T-helper 17 cell (primary cell): ENCODE measurements at regions not wholly inside any gene's neighbourhood (a gene's known extent, or its start where the extent isn't known, plus 50 kb on each side); places are given as distances from the start of the nearest gene placed in this dataset.
"Not testable (repeated sequence)": the region's sequence is repeated elsewhere in the genome, so short reads cannot be mapped to it uniquely, and the experiment has no call there.

ENCODE experiments used
- ATAC-seq: fragments of 150-1000 bp; cut with Tn5 transposase; 2 replicates; pipeline ENCODE4 v1.10.0; 2021; ENCODE audit warnings: mild to moderate bottlenecking, moderate library complexity
- DNase-seq, 3 donors: peaks; one replicate each; pipeline versions ENCODE4 v3.0.0 to v3.0.0-alpha.2; 2020 to 2021
- H3K9me3 ChIP-seq: one replicate; pipeline ENCODE4 v1.7.0; 2013; ENCODE audit warnings: low read length, mild to moderate bottlenecking; ENCODE audit not compliant: control insufficient read depth, poor library complexity, severe bottlenecking
- H3K27ac Mint-ChIP-seq: one replicate; pipeline ENCODE4 v1.8.0; 2022; ENCODE audit warnings: mild to moderate bottlenecking, moderate library complexity, mixed read lengths
- H3K27me3 Mint-ChIP-seq: one replicate; pipeline ENCODE4 v1.8.0; 2022; ENCODE audit warnings: mixed read lengths
- H3K36me3 Mint-ChIP-seq: one replicate; pipeline ENCODE4 v1.8.0; 2022; ENCODE audit warnings: low read depth, mixed read lengths
- H3K4me1 Mint-ChIP-seq: one replicate; pipeline ENCODE4 v1.8.0; 2022; ENCODE audit warnings: mild to moderate bottlenecking, mixed read lengths
- H3K4me3 Mint-ChIP-seq: one replicate; pipeline ENCODE4 v1.8.0; 2022; ENCODE audit warnings: mild to moderate bottlenecking, moderate library complexity, mixed read lengths

DNA sequence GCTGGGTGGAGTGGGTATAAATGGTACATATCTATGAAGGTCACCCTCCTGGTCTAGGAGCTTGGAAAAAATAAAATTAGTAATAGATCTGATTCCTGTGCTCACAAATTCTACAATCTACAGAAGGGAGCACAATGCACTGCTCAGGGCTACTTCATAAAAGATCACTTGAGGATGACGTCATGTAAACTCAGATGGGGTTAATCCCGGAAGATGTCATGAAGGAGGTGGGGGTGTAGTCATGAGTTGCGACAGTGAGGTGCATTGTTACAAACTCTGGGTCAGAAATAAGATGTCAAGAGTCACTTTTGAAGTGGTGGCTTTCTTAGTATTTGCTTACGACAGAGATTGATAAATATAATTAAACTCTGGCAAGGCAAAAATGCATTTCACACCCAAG, 68.2 kb downstream of the LHX9 start:
- DNase-seq (no peak), ATAC-seq (no peak)
- no peaks in the 10 kb centered on the region for H3K4me1 Mint-ChIP-seq
- H3K27me3 Mint-ChIP-seq, result peaks cover 33% of the 10 kb centered on the region
- H3K9me3 ChIP-seq, result no peaks in the 10 kb centered on the region
- H3K27ac Mint-ChIP-seq, result no peak overlapping the region
- no peak overlapping the region for H3K4me3 Mint-ChIP-seq
- peaks cover 2% of the 10 kb centered on the region for H3K36me3 Mint-ChIP-seq

- ATAC-seq (no peak), DNase-seq (no peak)
- Mint-ChIP-seq H3K27ac (no peak overlapping the region), H3K27me3 (peaks cover 28% of the 10 kb centered on the region), H3K36me3 (peaks cover 2% of the 10 kb centered on the region), H3K4me1 (no peaks in the 10 kb centered on the region), H3K4me3 (no peak overlapping the region)
- H3K9me3 ChIP-seq, result no peaks in the 10 kb centered on the region
Observed at GRCh38 chr1:197986817-197987216, 69.6 kb downstream of the LHX9 start.

DNA sequence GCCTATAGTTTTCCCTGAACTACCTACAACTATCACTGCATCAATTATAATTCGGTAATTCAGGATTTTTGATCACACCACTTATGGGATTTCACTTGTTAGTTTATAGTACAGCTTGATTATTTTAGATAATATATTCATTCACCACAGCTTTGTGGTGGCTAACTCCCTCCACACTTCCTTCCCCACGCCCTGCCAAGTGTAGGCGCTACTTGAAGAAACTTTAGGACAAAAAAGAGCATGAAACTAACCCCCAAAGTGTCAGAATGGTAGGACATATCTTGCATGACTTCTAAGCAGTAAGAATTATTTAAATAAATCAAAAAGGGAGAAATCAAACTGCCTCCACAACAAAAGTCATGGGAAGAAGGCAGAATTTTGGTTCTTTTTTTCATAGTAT, 70.1 kb downstream of the LHX9 start:
- Mint-ChIP-seq H3K27ac (no peak overlapping the region), H3K4me3 (no peak overlapping the region), H3K4me1 (no peaks in the 10 kb centered on the region), H3K36me3 (peaks cover 2% of the 10 kb centered on the region), H3K27me3 (peaks cover 23% of the 10 kb centered on the region)
- DNase-seq (no peak), ATAC-seq (no peak)
- no peaks in the 10 kb centered on the region for H3K9me3 ChIP-seq

- H3K27ac Mint-ChIP-seq, H3K4me3 Mint-ChIP-seq, H3K9me3 ChIP-seq, H3K4me1 Mint-ChIP-seq, DNase-seq, ATAC-seq, H3K36me3 Mint-ChIP-seq: not testable (repeated sequence)
- H3K27me3 Mint-ChIP-seq, result peaks cover 12% of the 10 kb centered on the region
Observed at GRCh38 chr1:197988581-197988980, 71.4 kb downstream of the LHX9 start.

- H3K4me3 Mint-ChIP-seq, result no peak overlapping the region
- DNase-seq, result no peak
- no peaks in the 10 kb centered on the region for H3K9me3 ChIP-seq
- H3K27ac Mint-ChIP-seq, result no peak overlapping the region
- peaks cover 7% of the 10 kb centered on the region for H3K27me3 Mint-ChIP-seq
- no peaks in the 10 kb centered on the region for H3K36me3 Mint-ChIP-seq
- ATAC-seq, result no peak
- H3K4me1 Mint-ChIP-seq, result no peaks in the 10 kb centered on the region
Observed at GRCh38 chr1:197989058-197989457, 71.9 kb downstream of the LHX9 start.

GRCh38 chr1:197991594-197991993, 74.4 kb downstream of the LHX9 start:
- H3K36me3 Mint-ChIP-seq, result peaks cover 2% of the 10 kb centered on the region
- DNase-seq, result no peak
- peaks cover 4% of the 10 kb centered on the region for H3K4me1 Mint-ChIP-seq
- ATAC-seq, result no peak
- H3K27me3 Mint-ChIP-seq, result peaks cover 4% of the 10 kb centered on the region
- no peaks in the 10 kb centered on the region for H3K9me3 ChIP-seq
- H3K4me3 Mint-ChIP-seq, result no peak overlapping the region
- no peak overlapping the region for H3K27ac Mint-ChIP-seq

- Mint-ChIP-seq H3K4me3 (no peak overlapping the region), H3K36me3 (peaks cover 4% of the 10 kb centered on the region), H3K27ac (no peak overlapping the region), H3K4me1 (peaks cover 4% of the 10 kb centered on the region), H3K27me3 (peaks cover 15% of the 10 kb centered on the region)
- DNase-seq, result no peak
- H3K9me3 ChIP-seq, result no peaks in the 10 kb centered on the region
- ATAC-seq, result no peak
Observed at GRCh38 chr1:197994907-197995407, 77.8 kb downstream of the LHX9 start.

GRCh38 chr1:197995408-197996258, 78.5 kb downstream of the LHX9 start:
- Mint-ChIP-seq H3K4me1 (peaks cover 4% of the 10 kb centered on the region), H3K27me3 (peaks cover 15% of the 10 kb centered on the region), H3K27ac (no peak overlapping the region), H3K4me3 (no peak overlapping the region), H3K36me3 (peaks cover 4% of the 10 kb centered on the region)
- ATAC-seq (no peak), DNase-seq (no peak)
- no peaks in the 10 kb centered on the region for H3K9me3 ChIP-seq

DNA sequence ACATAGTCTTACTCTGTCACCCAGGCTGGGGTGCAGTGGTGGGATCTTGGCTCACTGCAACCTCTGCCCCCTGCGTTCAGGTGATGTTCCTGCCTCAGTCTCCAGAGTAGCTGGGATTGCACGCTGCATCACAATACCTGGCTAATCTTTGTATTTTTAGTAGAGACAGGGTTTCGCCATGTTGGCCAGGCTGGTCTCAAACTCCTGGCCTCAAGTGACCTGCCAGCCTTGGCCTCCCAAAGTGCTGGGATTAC, 79.0 kb downstream of the LHX9 start:
- not testable (repeated sequence) for H3K4me3 Mint-ChIP-seq, ATAC-seq, H3K36me3 Mint-ChIP-seq, H3K4me1 Mint-ChIP-seq, DNase-seq, H3K9me3 ChIP-seq, H3K27ac Mint-ChIP-seq
- H3K27me3 Mint-ChIP-seq, result peaks cover 15% of the 10 kb centered on the region

DNA sequence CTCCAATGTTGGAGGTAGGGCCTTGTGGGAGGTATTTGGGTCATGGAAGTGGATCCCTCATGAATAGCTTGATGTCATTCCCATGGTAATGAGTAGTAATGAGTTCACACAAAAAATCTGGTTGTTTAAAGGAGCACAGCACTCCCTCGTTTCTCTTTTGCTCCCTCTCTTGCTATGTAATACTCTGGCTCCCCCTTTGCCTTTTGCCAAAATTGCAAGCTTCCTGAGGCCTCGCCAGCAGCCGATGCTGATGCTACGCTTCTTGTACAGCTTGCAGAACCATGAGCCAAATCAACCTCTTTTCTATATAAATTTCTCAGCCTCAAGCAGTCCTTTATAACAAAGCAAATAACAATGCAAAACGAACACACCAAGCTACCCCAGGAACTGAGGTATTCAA, 80.9 kb downstream of the LHX9 start:
- ATAC-seq (no peak), DNase-seq (no peak)
- H3K27me3 Mint-ChIP-seq, result peaks cover 15% of the 10 kb centered on the region
- no peak overlapping the region for H3K27ac Mint-ChIP-seq
- H3K4me3 Mint-ChIP-seq, result no peak overlapping the region
- peaks cover 4% of the 10 kb centered on the region for H3K36me3 Mint-ChIP-seq
- peaks cover 4% of the 10 kb centered on the region for H3K4me1 Mint-ChIP-seq
- no peaks in the 10 kb centered on the region for H3K9me3 ChIP-seq

DNA sequence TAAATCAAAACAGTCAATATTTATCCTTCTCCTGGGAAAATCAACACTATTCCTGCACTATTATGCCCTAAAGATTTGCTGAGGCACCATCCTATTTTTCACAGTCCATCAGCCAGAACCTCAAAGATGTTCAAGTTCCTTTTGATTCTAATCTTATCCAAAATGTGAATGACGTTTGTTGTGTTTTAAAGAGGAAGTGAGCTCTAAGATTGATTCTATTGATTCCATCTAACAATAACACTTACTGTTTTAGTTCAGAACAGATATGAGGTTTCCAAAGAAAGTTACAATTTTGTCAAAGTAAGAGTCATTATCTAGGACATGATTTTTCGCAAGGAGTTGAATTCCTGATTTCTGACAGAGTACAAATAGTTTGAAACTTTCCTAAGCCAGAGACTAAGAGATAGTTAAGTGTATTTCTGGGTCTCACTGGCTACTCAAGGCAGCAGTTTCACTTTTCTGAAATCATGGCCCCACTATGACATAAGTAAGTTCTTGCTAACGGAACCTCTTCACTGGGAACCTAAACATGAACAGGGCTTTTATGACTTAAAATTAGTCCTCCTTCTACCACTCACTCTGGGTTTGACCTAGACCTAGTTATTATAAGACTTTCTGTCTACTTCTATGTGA, 84.7 kb downstream of the LHX9 start:
- no peak overlapping the region for H3K27ac Mint-ChIP-seq
- no peaks in the 10 kb centered on the region for H3K9me3 ChIP-seq
- H3K27me3 Mint-ChIP-seq, result peaks cover 16% of the 10 kb centered on the region
- no peak for ATAC-seq
- no peaks in the 10 kb centered on the region for H3K4me1 Mint-ChIP-seq
- H3K36me3 Mint-ChIP-seq, result peaks cover 3% of the 10 kb centered on the region
- DNase-seq, result no peak
- H3K4me3 Mint-ChIP-seq, result no peak overlapping the region

DNA sequence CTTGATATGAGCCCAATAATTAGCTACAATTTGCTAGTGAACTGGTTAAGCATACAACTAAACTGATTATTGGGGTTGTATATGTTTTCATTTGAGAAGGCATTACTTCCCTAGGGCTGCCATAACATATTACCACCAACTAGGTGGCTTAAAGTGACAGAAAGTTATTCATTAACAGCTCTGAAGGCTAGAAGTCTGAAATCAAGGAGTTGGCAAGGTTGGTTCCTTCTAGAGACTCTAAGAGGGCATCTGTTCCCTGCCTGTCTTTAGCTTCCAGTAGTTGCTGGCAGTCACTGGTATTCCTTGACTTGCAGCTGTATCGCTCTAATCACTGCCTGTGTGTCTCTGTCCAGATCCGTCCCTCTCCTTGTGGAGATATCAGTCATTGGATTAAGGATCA, 86.3 kb downstream of the LHX9 start:
- H3K27me3 Mint-ChIP-seq, result peaks cover 11% of the 10 kb centered on the region
- DNase-seq (no peak), ATAC-seq (no peak)
- H3K4me1 Mint-ChIP-seq, result no peaks in the 10 kb centered on the region
- H3K4me3 Mint-ChIP-seq, result no peak overlapping the region
- H3K27ac Mint-ChIP-seq, result no peak overlapping the region
- peaks cover 3% of the 10 kb centered on the region for H3K36me3 Mint-ChIP-seq
- no peaks in the 10 kb centered on the region for H3K9me3 ChIP-seq

GRCh38 chr1:198007011-198007410, 89.8 kb downstream of the LHX9 start:
- H3K27me3 Mint-ChIP-seq, result peaks cover 5% of the 10 kb centered on the region
- H3K27ac Mint-ChIP-seq, result no peak overlapping the region
- H3K36me3 Mint-ChIP-seq, result no peaks in the 10 kb centered on the region
- DNase-seq (no peak), ATAC-seq (no peak)
- H3K4me1 Mint-ChIP-seq, result no peaks in the 10 kb centered on the region
- no peak overlapping the region for H3K4me3 Mint-ChIP-seq
- no peaks in the 10 kb centered on the region for H3K9me3 ChIP-seq
